ENCODE measurements at regions not wholly inside any gene's neighbourhood (a gene's known extent, or its start where the extent isn't known, plus 50 kb on each side); places are given as distances from the start of the nearest gene placed in this dataset.
"Not testable (repeated sequence)": the region's sequence is repeated elsewhere in the genome, so short reads cannot be mapped to it uniquely, and the experiment has no call there.

- TF ChIP-seq CTCF (IDR thresholded peaks at IDR 0.05 in 4 of 5, conservative IDR thresholded peaks at IDR 0.05 in 1 of 5); POLR2A (IDR thresholded peaks at IDR 0.05): not testable (repeated sequence)
Measured at GRCh38 chr7:85249787-85250186, 62.9 kb upstream of the SEMA3D start.
